Type B pancreatic cell (in vitro differentiated cells): ENCODE measurements at regions not wholly inside any gene's neighbourhood (a gene's known extent, or its start where the extent isn't known, plus 50 kb on each side); places are given as distances from the start of the nearest gene placed in this dataset.
A peak's percentile ranks its signal among the peaks of the same experiment; 100 is the strongest.

Experiments
- DNase-seq: peaks from one replicate; pipeline ENCODE4 v3.0.0; 2021; ENCODE audit warnings: mixed read lengths; ENCODE audit not compliant: unreplicated experiment; ENCODE audit errors: extremely low spot score
- H3K27ac Mint-ChIP-seq: 2 replicates; pipeline ENCODE4 v1.8.0; 2021; ENCODE audit warnings: mild to moderate bottlenecking, mixed read lengths
- H3K27me3 Mint-ChIP-seq: 2 replicates; pipeline ENCODE4 v1.8.0; 2021; ENCODE audit warnings: mixed read lengths
- H3K36me3 Mint-ChIP-seq: 2 replicates; pipeline ENCODE4 v1.8.0; 2021; ENCODE audit warnings: mixed read lengths
- H3K4me1 Mint-ChIP-seq: one replicate; pipeline ENCODE4 v1.8.0; 2021; ENCODE audit warnings: mixed read lengths; ENCODE audit not compliant: unreplicated experiment
- H3K4me3 Mint-ChIP-seq: 2 replicates; pipeline ENCODE4 v1.8.0; 2021; ENCODE audit warnings: mild to moderate bottlenecking, mixed read lengths
- H3K9me3 Mint-ChIP-seq: 2 replicates; pipeline ENCODE4 v1.8.0; 2021; ENCODE audit warnings: mixed read lengths
- CTCF ChIP-seq: fragments of 200-600 bp; sonication (generic); conservative IDR thresholded peaks from 2 replicates; pipeline ENCODE4 v1.5.0; 2021; ENCODE audit warnings: antibody characterized with exemption, mild to moderate bottlenecking

DNA sequence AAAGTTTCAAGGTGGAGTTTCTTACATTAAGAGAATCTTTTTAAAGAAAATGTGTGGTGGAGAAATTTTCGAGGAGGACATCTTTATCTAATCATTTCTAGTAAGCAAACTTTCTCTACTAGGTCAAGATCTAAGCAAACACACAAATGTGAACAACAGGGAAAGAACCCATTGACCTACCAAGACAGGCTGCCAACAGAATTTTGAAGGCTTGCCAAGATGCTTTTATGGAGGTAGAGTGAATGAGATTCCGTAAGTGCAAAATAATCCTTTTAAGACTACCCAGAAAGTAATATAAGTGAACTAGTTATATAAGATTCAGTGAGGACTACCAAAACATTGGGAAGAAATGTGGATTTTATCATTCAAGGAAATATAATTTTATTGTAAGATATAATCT is 357.1 kb upstream of the PDE3A start:
- Mint-ChIP-seq H3K4me3 (no peak overlapping the region), H3K27me3 (no peaks in the 10 kb centered on the region), H3K27ac (no peak overlapping the region), H3K36me3 (peaks cover 12% of the 10 kb centered on the region), H3K4me1 (no peaks in the 10 kb centered on the region), H3K9me3 (no peaks in the 10 kb centered on the region)
- no peak for DNase-seq
- no peak for TF ChIP-seq CTCF

DNA sequence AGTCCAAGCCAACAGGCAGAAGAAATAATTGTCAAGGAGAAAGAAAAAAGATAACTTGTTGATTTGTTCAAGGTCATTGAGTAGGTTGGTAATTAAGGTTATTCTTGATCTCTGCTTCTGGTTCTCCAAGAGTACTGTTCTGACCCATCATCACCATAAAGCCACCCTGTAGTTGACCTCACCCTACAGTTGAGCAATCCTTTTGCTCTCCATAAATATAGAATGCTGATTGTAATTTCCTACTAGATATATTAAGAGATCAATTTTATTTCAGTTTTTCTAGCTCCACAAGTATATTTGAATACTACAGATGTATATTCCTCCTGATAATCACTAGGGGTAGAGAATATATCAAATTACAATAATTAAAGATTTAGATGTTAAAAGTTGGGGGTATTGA is 350.5 kb upstream of the PDE3A start:
- Mint-ChIP-seq H3K36me3 (peaks cover 5% of the 10 kb centered on the region), H3K27me3 (peaks cover 3% of the 10 kb centered on the region), H3K4me3 (no peak overlapping the region), H3K9me3 (no peaks in the 10 kb centered on the region), H3K4me1 (no peaks in the 10 kb centered on the region), H3K27ac (no peak overlapping the region)
- DNase-seq, result no peak
- TF ChIP-seq CTCF, result no peak

DNA sequence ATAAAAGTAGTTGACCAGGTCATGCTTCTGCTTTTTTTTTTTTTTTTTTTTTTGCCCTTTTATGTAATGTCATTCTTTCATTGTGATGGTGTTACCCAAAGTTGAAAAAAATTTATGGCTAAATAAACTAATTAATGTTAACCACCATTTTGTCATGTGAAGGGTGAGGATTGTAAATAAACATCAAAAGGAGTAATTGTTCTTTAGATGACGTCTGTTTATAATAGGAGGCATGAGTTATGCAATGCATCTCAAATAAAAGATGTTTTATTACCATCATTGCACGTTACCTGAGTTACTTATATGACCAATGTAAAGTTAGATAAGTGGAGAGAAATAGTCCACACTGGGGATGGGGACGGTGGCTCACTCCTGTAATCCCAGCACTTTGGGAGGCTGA is 349.9 kb upstream of the PDE3A start:
- no peak for DNase-seq
- H3K4me3 Mint-ChIP-seq, result no peak overlapping the region
- peaks cover under 1% of the 10 kb centered on the region for H3K36me3 Mint-ChIP-seq

GRCh38 chr12:20024194-20024593 is 344.1 kb upstream of the PDE3A start:
- H3K27me3 Mint-ChIP-seq, result peaks cover 3% of the 10 kb centered on the region
- no peak overlapping the region for H3K4me3 Mint-ChIP-seq
- H3K27ac Mint-ChIP-seq, result no peak overlapping the region
- no peak for DNase-seq
- no peaks in the 10 kb centered on the region for H3K4me1 Mint-ChIP-seq
- H3K36me3 Mint-ChIP-seq, result no peaks in the 10 kb centered on the region
- TF ChIP-seq CTCF, result no peak
- H3K9me3 Mint-ChIP-seq, result no peaks in the 10 kb centered on the region

More for the DNA sequence above, 349.9 kb upstream of the PDE3A start:
- Mint-ChIP-seq H3K27me3 (peaks cover 3% of the 10 kb centered on the region), H3K27ac (peak overlapping the region; percentile 22), H3K4me1 (no peaks in the 10 kb centered on the region), H3K9me3 (no peaks in the 10 kb centered on the region)
- TF ChIP-seq CTCF, result no peak

GRCh38 chr12:20028033-20028432 is 340.3 kb upstream of the PDE3A start:
- no peak for TF ChIP-seq CTCF
- no peaks in the 10 kb centered on the region for H3K36me3 Mint-ChIP-seq
- H3K9me3 Mint-ChIP-seq, result no peaks in the 10 kb centered on the region
- no peaks in the 10 kb centered on the region for H3K27me3 Mint-ChIP-seq
- H3K4me1 Mint-ChIP-seq, result peaks cover 5% of the 10 kb centered on the region
- no peak overlapping the region for H3K4me3 Mint-ChIP-seq
- no peak for DNase-seq
- H3K27ac Mint-ChIP-seq, result no peak overlapping the region

GRCh38 chr12:20030826-20031225 is 337.5 kb upstream of the PDE3A start:
- peaks cover 5% of the 10 kb centered on the region for H3K4me1 Mint-ChIP-seq
- H3K27ac Mint-ChIP-seq, result peak overlapping the region; percentile 79
- no peaks in the 10 kb centered on the region for H3K36me3 Mint-ChIP-seq
- DNase-seq, result no peak
- peak overlapping the region; percentile 38 for H3K4me3 Mint-ChIP-seq
- no peaks in the 10 kb centered on the region for H3K27me3 Mint-ChIP-seq
- H3K9me3 Mint-ChIP-seq, result no peaks in the 10 kb centered on the region
- TF ChIP-seq CTCF, result no peak
